IMR-90 (cell line): ENCODE measurements at regions not wholly inside any gene's neighbourhood (a gene's known extent, or its start where the extent isn't known, plus 50 kb on each side); places are given as distances from the start of the nearest gene placed in this dataset.

Source experiments
- ATAC-seq: fragments of 200-7000 bp; cut with Tn5 transposase; 2 replicates; pipeline ENCODE4 v1.9.1; 2020; ENCODE audit warnings: low read depth, mild to moderate bottlenecking, moderate library complexity
- BruUV-seq: library from RNA; stranded (reverse); fragments of 400-500 nt; replicated peaks from 2 replicates; lab custom pipeline; 2021; lab: Mats Ljungman, UMichigan
- CTCF ChIA-PET: fragments of 300-600 bp; formaldehyde crosslinking; extraction: SDS; loops from one replicate; lab custom pipeline; 2021; ENCODE audit warnings: antibody characterized with exemption; lab: Yijun Ruan, JAX
- POLR2A ChIA-PET: fragments of 300-600 bp; sonication (Branson Sonifier 250); formaldehyde crosslinking; loops from one replicate; lab custom pipeline; 2022; ENCODE audit warnings: antibody characterized with exemption; ENCODE audit not compliant: unreplicated experiment; lab: Charles Lee
- DNase-seq: peaks from one replicate; pipeline ENCODE4 v3.0.0; 2013
- H2AFZ ChIP-seq: replicated peaks from 2 replicates; pipeline ENCODE3; 2013; ENCODE audit warnings: low read length, mild to moderate bottlenecking; ENCODE audit not compliant: poor library complexity
- H2AK5ac ChIP-seq: 2 replicates; pipeline ENCODE4 v1.6.1; 2013; ENCODE audit warnings: low read depth, low read length, inconsistent platforms
- H2AK9ac ChIP-seq: replicated peaks from 2 replicates; pipeline ENCODE3; 2013; ENCODE audit warnings: mild to moderate bottlenecking, low read depth, low read length, moderate library complexity; ENCODE audit not compliant: poor library complexity
- H2BK120ac ChIP-seq: 2 replicates; pipeline ENCODE4 v1.6.1; 2013; ENCODE audit warnings: low read depth, low read length, inconsistent platforms
- H2BK15ac ChIP-seq: 3 replicates; pipeline ENCODE4 v1.6.1; 2013; ENCODE audit warnings: low read depth, low read length, inconsistent platforms
- H2BK20ac ChIP-seq: 2 replicates; pipeline ENCODE4 v1.6.1; 2013; ENCODE audit warnings: low read depth, mild to moderate bottlenecking, inconsistent platforms, low read length, moderate library complexity
- H2BK5ac ChIP-seq: 2 replicates; pipeline ENCODE4 v1.6.1; 2013; ENCODE audit warnings: mild to moderate bottlenecking, low read depth, low read length, inconsistent platforms; ENCODE audit not compliant: poor library complexity, severe bottlenecking
- H3K14ac ChIP-seq: replicated peaks from 2 replicates; pipeline ENCODE4 v1.6.1; 2013; ENCODE audit warnings: low read depth, low read length, inconsistent platforms
- H3K18ac ChIP-seq: 2 replicates; pipeline ENCODE4 v1.6.1; 2013; ENCODE audit warnings: low read depth, low read length, control low read depth
- H3K23ac ChIP-seq: 2 replicates; pipeline ENCODE4 v1.6.1; 2013; ENCODE audit warnings: low read depth, low read length, inconsistent platforms
- H3K27ac ChIP-seq: 2 replicates; pipeline ENCODE4 v1.5.1; 2013; ENCODE audit warnings: mild to moderate bottlenecking, control low read depth, low read length; ENCODE audit not compliant: insufficient read depth
- H3K27me3 ChIP-seq: 2 replicates; pipeline ENCODE4 v1.6.1; 2013; ENCODE audit warnings: low read length; ENCODE audit not compliant: control insufficient read depth, insufficient read depth
- H3K36me3 ChIP-seq: 2 replicates; pipeline ENCODE4 v1.6.1; 2013; ENCODE audit warnings: low read length, mixed read lengths; ENCODE audit not compliant: control insufficient read depth, insufficient read depth
- H3K4ac ChIP-seq: 2 replicates; pipeline ENCODE4 v1.6.1; 2013; ENCODE audit warnings: low read depth, low read length, inconsistent platforms
- H3K4me1 ChIP-seq: 2 replicates; pipeline ENCODE4 v1.6.1; 2013; ENCODE audit warnings: low read length, mixed read lengths; ENCODE audit not compliant: control insufficient read depth, insufficient read depth
- H3K4me2 ChIP-seq: 2 replicates; pipeline ENCODE4 v1.6.1; 2013; ENCODE audit warnings: low read depth, mild to moderate bottlenecking, control low read depth, low read length, moderate library complexity
- H3K4me3 ChIP-seq: 2 replicates; pipeline ENCODE4 v1.5.1; 2013; ENCODE audit warnings: low read depth, mild to moderate bottlenecking, control low read depth, low read length, moderate library complexity; ENCODE audit not compliant: insufficient read depth
- H3K56ac ChIP-seq: 2 replicates; pipeline ENCODE4 v1.6.1; 2013; ENCODE audit warnings: low read length, inconsistent platforms; ENCODE audit not compliant: insufficient read depth; ENCODE audit errors: extremely low read depth
- H3K79me1 ChIP-seq, 2 experiments: 2 replicates each; pipeline ENCODE4 v1.6.1; 2013; ENCODE audit warnings: low read length in 2 of 2, inconsistent platforms in 1 of 2, low read depth in 1 of 2
- H3K9ac ChIP-seq: 2 replicates; pipeline ENCODE4 v1.6.1; 2013; ENCODE audit warnings: low read depth, low read length, control low read depth
- H3K9me1 ChIP-seq: 2 replicates; pipeline ENCODE4 v1.6.1; 2013; ENCODE audit warnings: low read length, inconsistent platforms; ENCODE audit not compliant: insufficient read depth
- H3K9me3 ChIP-seq: 2 replicates; pipeline ENCODE4 v1.6.1; 2013; ENCODE audit warnings: low read length; ENCODE audit not compliant: control insufficient read depth, insufficient read depth
- H4K20me1 ChIP-seq: 2 replicates; pipeline ENCODE4 v1.6.1; 2013; ENCODE audit warnings: low read length, inconsistent platforms; ENCODE audit not compliant: insufficient read depth
- H4K5ac ChIP-seq: 2 replicates; pipeline ENCODE4 v1.6.1; 2013; ENCODE audit warnings: mild to moderate bottlenecking, low read depth, low read length, control low read depth
- H4K8ac ChIP-seq, 2 experiments: 2 replicates each; pipeline ENCODE4 v1.6.1; 2013; ENCODE audit warnings: low read depth in 2 of 2, low read length in 2 of 2, control low read depth in 1 of 2, inconsistent platforms in 1 of 2
- H4K91ac ChIP-seq: 2 replicates; pipeline ENCODE4 v1.6.1; 2013; ENCODE audit warnings: low read depth, low read length, inconsistent platforms; ENCODE audit not compliant: insufficient read depth
- CTCF ChIP-seq: conservative IDR thresholded peaks from 2 replicates; pipeline ENCODE4 v1.5.1; 2012; ENCODE audit warnings: mild to moderate bottlenecking, low read depth, low read length, improper control_type of control experiment
- ELK1 ChIP-seq: fragments of 150-350 bp; IDR thresholded peaks from 2 replicates; pipeline ENCODE4 v1.6.1; 2016; ENCODE audit warnings: low read depth, mild to moderate bottlenecking, low read length, moderate library complexity, borderline replicate concordance
- FOS ChIP-seq: fragments of 150-350 bp; IDR thresholded peaks from 2 replicates; pipeline ENCODE4 v1.6.1; 2016; ENCODE audit warnings: low read depth, low read length
- MAZ ChIP-seq: IDR thresholded peaks from 2 replicates; pipeline ENCODE4 v1.6.1; 2012; ENCODE audit warnings: low read depth, mild to moderate bottlenecking, low read length, improper control_type of control experiment, moderate library complexity, borderline replicate concordance
- NFE2L2 ChIP-seq: fragments of 150-350 bp; IDR thresholded peaks from 2 replicates; pipeline ENCODE4 v1.6.1; 2016; ENCODE audit warnings: low read depth, mild to moderate bottlenecking, low read length
- POLR2A ChIP-seq: IDR thresholded peaks from 2 replicates; pipeline ENCODE4 v1.6.1; 2012; ENCODE audit warnings: mild to moderate bottlenecking, low read depth, low read length
- RAD21 ChIP-seq: IDR thresholded peaks from 2 replicates; pipeline ENCODE4 v1.6.1; 2012; ENCODE audit warnings: low read length, improper control_type of control experiment
- WGBS, 2 experiments: methylation state at CpG; one replicate each; pipeline versions ENCODE4 v1.1.5 to v1.1.7; 2013; ENCODE audit warnings: missing lambda C conversion rate in 2 of 2; ENCODE audit not compliant: insufficient read length in 1 of 2; ENCODE audit errors: extremely low coverage in 2 of 2; 5-methylcytosine and 5-hydroxymethylcytosine counted together
- dilution Hi-C: fragments of 300-500 bp; cut with HindIII; formaldehyde crosslinking; loops from one replicate; pipeline ENCODE4 v1.14.3; 2018; ENCODE audit warnings: low sequenced_read_pairs; ENCODE audit not compliant: unreplicated experiment
- in situ Hi-C: fragments of 300-500 bp; cut with MboI; formaldehyde crosslinking; loops from 3 replicates; pipeline ENCODE4 v1.14.3; 2019; ENCODE audit warnings: low sequenced_read_pairs, inconsistent platforms, mixed read lengths
- intact Hi-C: fragments of 100-400 bp; cut with micrococcal nuclease; formaldehyde crosslinking; loops from 2 replicates; pipeline ENCODE4 v1.10.0; 2022

GRCh38 chr20:12913781-12914443 lies 94.9 kb upstream of the SPTLC3 start:
- Histone ChIP-seq H3K4ac (no peak overlapping the region), H4K20me1 (no peaks in the 10 kb centered on the region), H2BK5ac (no peak overlapping the region), H2AFZ (no peak overlapping the region), H2BK15ac (no peak overlapping the region), H3K79me1 (no peaks in the 10 kb centered on the region), H2BK20ac (no peak overlapping the region), H3K36me3 (no peaks in the 10 kb centered on the region), H4K8ac (no peak overlapping the region), H2BK120ac (no peak overlapping the region), H3K9me3 (no peaks in the 10 kb centered on the region), H3K14ac (no peak overlapping the region), H3K27ac (no peak overlapping the region), H3K18ac (no peak overlapping the region), H3K23ac (no peak overlapping the region), H2AK5ac (no peak overlapping the region), H4K5ac (no peak overlapping the region), H3K56ac (no peak overlapping the region), H3K4me3 (no peak overlapping the region), H3K9ac (no peak overlapping the region), H3K4me2 (no peak overlapping the region), H4K91ac (no peak overlapping the region), H3K27me3 (peaks cover 3% of the 10 kb centered on the region; the same call in 1 of the 2 replicates), H2AK9ac (no peak overlapping the region), H3K9me1 (no peaks in the 10 kb centered on the region), H3K4me1 (no peaks in the 10 kb centered on the region)
- CTCF ChIA-PET = no interaction called here
- ATAC-seq (no peak), DNase-seq (no peak)
- TF ChIP-seq MAZ (no peak), NFE2L2 (no peak), POLR2A (no peak), FOS (no peak), ELK1 (no peak), CTCF (no peak), RAD21 (no peak)
- POLR2A ChIA-PET = no interaction called here
- WGBS, 2 experiments = no CpG with 5 or more reads among the region's 2 CpGs
- dilution Hi-C loops (no loop called here), in situ Hi-C loops (no loop called here), intact Hi-C loops (no loop called here)
- BruUV-seq = no TSS peak
